ENCODE measurements at regions not wholly inside any gene's neighbourhood (a gene's known extent, or its start where the extent isn't known, plus 50 kb on each side); places are given as distances from the start of the nearest gene placed in this dataset.

DNA sequence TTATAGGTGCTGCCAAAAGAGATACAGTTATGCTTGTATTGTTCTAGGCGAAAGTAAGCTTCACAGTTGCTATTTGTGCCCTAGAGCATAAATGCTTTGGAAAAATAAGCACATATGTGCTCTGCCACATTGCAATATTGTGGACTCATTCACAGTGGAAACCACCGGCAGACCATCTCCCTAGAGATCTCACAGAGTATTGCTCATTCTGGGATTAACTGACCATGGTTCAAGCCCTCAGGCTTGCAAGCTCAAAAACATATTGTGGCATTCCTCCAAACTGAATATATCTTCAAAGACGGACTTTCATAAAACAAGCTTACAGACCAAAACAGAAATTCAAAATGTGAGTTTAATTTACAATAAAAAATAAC lies 158.2 kb upstream of the CCDC150 start:
- H3K27ac Mint-ChIP-seq: no peak overlapping the region

DNA sequence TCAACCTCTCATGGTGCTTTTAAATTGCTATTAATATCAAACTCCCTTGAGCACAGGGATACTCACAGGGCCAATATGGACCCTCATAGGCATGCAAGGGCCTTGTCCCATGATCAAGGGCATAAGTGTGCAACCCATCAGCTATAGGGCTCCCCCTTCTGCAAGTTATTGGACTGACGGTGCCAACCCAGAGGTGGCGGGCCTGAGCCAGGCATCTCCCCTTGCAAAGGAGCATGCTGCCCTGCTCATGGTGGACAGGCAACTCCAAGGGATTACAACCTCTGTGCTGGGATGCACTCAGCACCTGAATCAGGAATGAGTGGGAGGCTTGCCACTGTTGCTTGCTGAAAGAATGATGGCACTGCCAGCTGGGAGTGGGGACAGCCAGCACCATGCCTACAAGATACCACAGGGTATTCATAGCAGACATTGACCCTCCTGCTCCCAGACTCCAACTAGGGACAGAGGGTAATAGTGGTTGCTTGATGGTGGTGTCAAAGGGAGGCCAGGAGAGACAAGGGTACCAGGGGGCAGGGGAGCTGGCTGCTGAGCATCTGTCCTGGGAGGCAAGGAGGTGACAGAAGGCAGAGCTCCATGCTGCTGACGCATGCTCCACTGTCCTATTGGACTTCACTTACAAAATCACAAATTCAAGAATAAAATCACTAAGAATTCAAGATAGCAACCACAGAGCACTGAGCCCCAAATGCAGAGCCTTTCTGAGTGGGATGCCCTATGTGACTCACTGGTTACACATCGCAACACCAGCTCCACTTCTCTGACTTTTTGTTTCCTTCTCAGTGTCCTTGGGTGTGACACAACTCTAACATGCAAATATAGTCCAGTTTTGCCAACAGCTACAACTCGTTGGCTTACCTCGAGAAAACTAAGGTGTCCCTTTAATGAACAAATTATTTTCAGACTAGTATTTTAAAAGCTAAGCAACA lies 157.1 kb upstream of the CCDC150 start:
- Mint-ChIP-seq H3K4me1 (no peaks in the 10 kb centered on the region), H3K4me3 (no peak overlapping the region), H3K36me3 (no peaks in the 10 kb centered on the region), H3K27ac (no peak overlapping the region), H3K27me3 (ENCODE audit: low read depth in 3 of 3) (peaks cover 1 to 6% (median 2%) of the 10 kb centered on the region in 3 donors), H3K9me3 (peaks cover 0 to 3% (median 0%) of the 10 kb centered on the region in 7 donors)
- no peak overlapping the region for H3K9ac ChIP-seq (ENCODE audit: insufficient read depth, low read length, poor library complexity, severe bottlenecking)
- H3K4me2 ChIP-seq (replicated peaks; ENCODE audit: extremely low read depth, low read length, poor library complexity, severe bottlenecking): no peak overlapping the region
- H3K79me2 ChIP-seq (ENCODE audit: insufficient read depth, low read length): no peaks in the 10 kb centered on the region
- 100% methylated on average over 2 of the region's 6 CpGs for WGBS (ENCODE audit: insufficient coverage)
- H3K4me3 ChIP-seq (replicated peaks in 1 of 3; ENCODE audit: low read depth in 2 of 3, low read length in 3 of 3): no peak overlapping the region
- H4K20me1 ChIP-seq (ENCODE audit: insufficient read depth, low read length): no peaks in the 10 kb centered on the region
- TF ChIP-seq, protein P1, sequence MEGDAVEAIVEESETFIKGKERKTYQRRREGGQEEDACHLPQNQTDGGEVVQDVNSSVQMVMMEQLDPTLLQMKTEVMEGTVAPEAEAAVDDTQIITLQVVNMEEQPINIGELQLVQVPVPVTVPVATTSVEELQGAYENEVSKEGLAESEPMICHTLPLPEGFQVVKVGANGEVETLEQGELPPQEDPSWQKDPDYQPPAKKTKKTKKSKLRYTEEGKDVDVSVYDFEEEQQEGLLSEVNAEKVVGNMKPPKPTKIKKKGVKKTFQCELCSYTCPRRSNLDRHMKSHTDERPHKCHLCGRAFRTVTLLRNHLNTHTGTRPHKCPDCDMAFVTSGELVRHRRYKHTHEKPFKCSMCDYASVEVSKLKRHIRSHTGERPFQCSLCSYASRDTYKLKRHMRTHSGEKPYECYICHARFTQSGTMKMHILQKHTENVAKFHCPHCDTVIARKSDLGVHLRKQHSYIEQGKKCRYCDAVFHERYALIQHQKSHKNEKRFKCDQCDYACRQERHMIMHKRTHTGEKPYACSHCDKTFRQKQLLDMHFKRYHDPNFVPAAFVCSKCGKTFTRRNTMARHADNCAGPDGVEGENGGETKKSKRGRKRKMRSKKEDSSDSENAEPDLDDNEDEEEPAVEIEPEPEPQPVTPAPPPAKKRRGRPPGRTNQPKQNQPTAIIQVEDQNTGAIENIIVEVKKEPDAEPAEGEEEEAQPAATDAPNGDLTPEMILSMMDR (IDR thresholded peaks at IDR 0.05): no peak
- H3K27ac ChIP-seq (ENCODE audit: low read depth in 1 of 2, low read length in 2 of 2): no peak overlapping the region
- H3K9me3 ChIP-seq (replicated peaks in 1 of 2; ENCODE audit: control insufficient read depth in 1 of 2, insufficient read depth in 1 of 2, low read length in 2 of 2): no peaks in the 10 kb centered on the region
- H2AFZ ChIP-seq (ENCODE audit: insufficient read depth, low read depth, low read length, poor library complexity, severe bottlenecking): no peak overlapping the region
- no peaks in the 10 kb centered on the region for H3K4me1 ChIP-seq (ENCODE audit: control insufficient read depth in 1 of 2, insufficient read depth in 2 of 2, low read length in 2 of 2)
- H3K27me3 ChIP-seq (ENCODE audit: control insufficient read depth in 2 of 2, insufficient read depth in 2 of 2, low read length in 2 of 2): no peaks in the 10 kb centered on the region
- intact Hi-C loops (cut with micrococcal nuclease): no loop called here
- H3K36me3 ChIP-seq (replicated peaks in 1 of 2; ENCODE audit: control insufficient read depth in 1 of 2, insufficient read depth in 2 of 2, low read length in 2 of 2): no peaks in the 10 kb centered on the region
- DNase-seq: no peak

More for the DNA sequence above, 158.2 kb upstream of the CCDC150 start:
- H2AFZ ChIP-seq (ENCODE audit: insufficient read depth, low read depth, low read length, poor library complexity, severe bottlenecking): no peak overlapping the region
- no peaks in the 10 kb centered on the region for H3K79me2 ChIP-seq (ENCODE audit: insufficient read depth, low read length)
- Mint-ChIP-seq H3K4me1 (no peaks in the 10 kb centered on the region), H3K27me3 (ENCODE audit: low read depth in 3 of 3) (peaks cover 2 to 6% (median 3%) of the 10 kb centered on the region in 3 donors), H3K9me3 (peaks cover 0 to 3% (median 0%) of the 10 kb centered on the region in 7 donors), H3K36me3 (no peaks in the 10 kb centered on the region), H3K4me3 (no peak overlapping the region)
- 100% methylated on average over 2 of the region's 3 CpGs for WGBS (ENCODE audit: insufficient coverage)
- no peak overlapping the region for H3K4me2 ChIP-seq (replicated peaks; ENCODE audit: extremely low read depth, low read length, poor library complexity, severe bottlenecking)
- no peaks in the 10 kb centered on the region for H3K27me3 ChIP-seq (ENCODE audit: control insufficient read depth in 2 of 2, insufficient read depth in 2 of 2, low read length in 2 of 2)
- H3K9ac ChIP-seq (ENCODE audit: insufficient read depth, low read length, poor library complexity, severe bottlenecking): no peak overlapping the region
- H4K20me1 ChIP-seq (ENCODE audit: insufficient read depth, low read length): no peaks in the 10 kb centered on the region
- TF ChIP-seq, protein P1 (IDR thresholded peaks at IDR 0.05): no peak
- no peak overlapping the region for H3K4me3 ChIP-seq (replicated peaks in 1 of 3; ENCODE audit: low read depth in 2 of 3, low read length in 3 of 3)
- no peak for DNase-seq
- H3K4me1 ChIP-seq (ENCODE audit: control insufficient read depth in 1 of 2, insufficient read depth in 2 of 2, low read length in 2 of 2): no peaks in the 10 kb centered on the region
- H3K9me3 ChIP-seq (replicated peaks in 1 of 2; ENCODE audit: control insufficient read depth in 1 of 2, insufficient read depth in 1 of 2, low read length in 2 of 2): no peaks in the 10 kb centered on the region
- H3K36me3 ChIP-seq (replicated peaks in 1 of 2; ENCODE audit: control insufficient read depth in 1 of 2, insufficient read depth in 2 of 2, low read length in 2 of 2): no peaks in the 10 kb centered on the region
- intact Hi-C loops (cut with micrococcal nuclease): no loop called here
- H3K27ac ChIP-seq (ENCODE audit: low read depth in 1 of 2, low read length in 2 of 2): no peak overlapping the region

Data from CD14-positive monocyte (primary cell).